Loucy (cell line): ENCODE measurements at regions not wholly inside any gene's neighbourhood (a gene's known extent, or its start where the extent isn't known, plus 50 kb on each side); places are given as distances from the start of the nearest gene placed in this dataset.

ENCODE experiments used
- H2AFZ ChIP-seq: fragments of 200-600 bp; sonication (generic); 2 replicates; pipeline ENCODE4 v1.6.0; 2016; ENCODE audit warnings: antibody characterized with exemption, mild to moderate bottlenecking, low read length, moderate library complexity
- H3F3A ChIP-seq: fragments of 200-600 bp; 2 replicates; pipeline ENCODE4 v1.6.0; 2016; ENCODE audit warnings: antibody characterized with exemption, low read depth, mild to moderate bottlenecking
- H3K27me3 ChIP-seq: fragments of 200-600 bp; sonication (generic); 2 replicates; pipeline ENCODE4 v1.6.1; 2014; ENCODE audit warnings: low read length, mild to moderate bottlenecking; ENCODE audit not compliant: insufficient read depth, poor library complexity, severe bottlenecking
- H3K36me3 ChIP-seq: fragments of 200-600 bp; sonication (generic); 2 replicates; pipeline ENCODE4 v1.6.1; 2016; ENCODE audit warnings: low read length; ENCODE audit not compliant: insufficient read depth
- H3K4me1 ChIP-seq: fragments of 200-600 bp; sonication (generic); 2 replicates; pipeline ENCODE4 v1.5.1; 2014; ENCODE audit warnings: low read length, mild to moderate bottlenecking; ENCODE audit not compliant: insufficient read depth, poor library complexity, severe bottlenecking
- H3K4me2 ChIP-seq: fragments of 200-600 bp; sonication (generic); 2 replicates; pipeline ENCODE4 v1.6.0; 2014; ENCODE audit warnings: antibody characterized with exemption, low read length, low read depth, mild to moderate bottlenecking; ENCODE audit not compliant: poor library complexity, severe bottlenecking
- H3K4me3 ChIP-seq: fragments of 200-600 bp; sonication (generic); 2 replicates; pipeline ENCODE4 v1.5.1; 2014; ENCODE audit warnings: low read length, mild to moderate bottlenecking, mixed read lengths; ENCODE audit not compliant: poor library complexity, severe bottlenecking
- H3K79me2 ChIP-seq: fragments of 200-600 bp; sonication (generic); 2 replicates; pipeline ENCODE4 v1.6.1; 2014; ENCODE audit warnings: low read length; ENCODE audit not compliant: insufficient read depth
- H3K9ac ChIP-seq: fragments of 200-600 bp; sonication (generic); 2 replicates; pipeline ENCODE4 v1.6.0; 2014; ENCODE audit warnings: mild to moderate bottlenecking, low read depth, low read length, moderate library complexity; ENCODE audit not compliant: poor library complexity, severe bottlenecking
- H3K9me2 ChIP-seq: fragments of 200-600 bp; sonication (generic); replicated peaks from 2 replicates; pipeline ENCODE4 v1.6.1; 2016; ENCODE audit warnings: low read depth, low read length, mixed read lengths
- H3K9me3 ChIP-seq: fragments of 200-600 bp; sonication (generic); 2 replicates; pipeline ENCODE4 v1.6.1; 2014; ENCODE audit warnings: mild to moderate bottlenecking, antibody characterized with exemption, low read length, low read depth; ENCODE audit not compliant: insufficient read depth
- H4K20me1 ChIP-seq: fragments of 200-600 bp; sonication (generic); 2 replicates; pipeline ENCODE4 v1.6.0; 2014; ENCODE audit warnings: antibody characterized with exemption, low read length, mild to moderate bottlenecking; ENCODE audit not compliant: insufficient read depth, poor library complexity, severe bottlenecking
- EZH2phosphoT487 ChIP-seq: fragments of 200-600 bp; IDR thresholded peaks from 2 replicates; pipeline ENCODE4 v1.6.1; 2018; ENCODE audit warnings: antibody characterized with exemption, mild to moderate bottlenecking, moderate library complexity, borderline replicate concordance
- TF ChIP-seq, protein P1 (sequence below): fragments of 200-600 bp; sonication (generic); conservative IDR thresholded peaks from 2 replicates; pipeline ENCODE4 v1.5.1; 2014; ENCODE audit warnings: mild to moderate bottlenecking, antibody characterized with exemption, low read length

- no peak for TF ChIP-seq EZH2phosphoT487
- TF ChIP-seq, protein P1, sequence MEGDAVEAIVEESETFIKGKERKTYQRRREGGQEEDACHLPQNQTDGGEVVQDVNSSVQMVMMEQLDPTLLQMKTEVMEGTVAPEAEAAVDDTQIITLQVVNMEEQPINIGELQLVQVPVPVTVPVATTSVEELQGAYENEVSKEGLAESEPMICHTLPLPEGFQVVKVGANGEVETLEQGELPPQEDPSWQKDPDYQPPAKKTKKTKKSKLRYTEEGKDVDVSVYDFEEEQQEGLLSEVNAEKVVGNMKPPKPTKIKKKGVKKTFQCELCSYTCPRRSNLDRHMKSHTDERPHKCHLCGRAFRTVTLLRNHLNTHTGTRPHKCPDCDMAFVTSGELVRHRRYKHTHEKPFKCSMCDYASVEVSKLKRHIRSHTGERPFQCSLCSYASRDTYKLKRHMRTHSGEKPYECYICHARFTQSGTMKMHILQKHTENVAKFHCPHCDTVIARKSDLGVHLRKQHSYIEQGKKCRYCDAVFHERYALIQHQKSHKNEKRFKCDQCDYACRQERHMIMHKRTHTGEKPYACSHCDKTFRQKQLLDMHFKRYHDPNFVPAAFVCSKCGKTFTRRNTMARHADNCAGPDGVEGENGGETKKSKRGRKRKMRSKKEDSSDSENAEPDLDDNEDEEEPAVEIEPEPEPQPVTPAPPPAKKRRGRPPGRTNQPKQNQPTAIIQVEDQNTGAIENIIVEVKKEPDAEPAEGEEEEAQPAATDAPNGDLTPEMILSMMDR = no peak
- no peaks in the 10 kb centered on the region for H3F3A ChIP-seq
- H3K79me2 ChIP-seq = no peaks in the 10 kb centered on the region
- H3K36me3 ChIP-seq = no peaks in the 10 kb centered on the region
- no peaks in the 10 kb centered on the region for H4K20me1 ChIP-seq
- no peak overlapping the region for H3K4me2 ChIP-seq
- no peaks in the 10 kb centered on the region for H3K9me2 ChIP-seq
- no peaks in the 10 kb centered on the region for H3K27me3 ChIP-seq
- no peak overlapping the region for H3K4me3 ChIP-seq
- no peaks in the 10 kb centered on the region for H3K9me3 ChIP-seq
- no peak overlapping the region for H2AFZ ChIP-seq
- no peak overlapping the region for H3K9ac ChIP-seq
- H3K4me1 ChIP-seq = no peaks in the 10 kb centered on the region
These were observed 679.5 kb upstream of the IGFBP7 start for GRCh38 chr4:57789666-57790065.

- no peaks in the 10 kb centered on the region for H3K4me1 ChIP-seq
- TF ChIP-seq, protein P1 = no peak
- no peak for TF ChIP-seq EZH2phosphoT487
- no peak overlapping the region for H3K4me3 ChIP-seq
- no peak overlapping the region for H3K9ac ChIP-seq
- no peak overlapping the region for H2AFZ ChIP-seq
- H4K20me1 ChIP-seq = no peaks in the 10 kb centered on the region
- H3F3A ChIP-seq = no peaks in the 10 kb centered on the region
- H3K9me3 ChIP-seq = no peaks in the 10 kb centered on the region
- H3K9me2 ChIP-seq = no peaks in the 10 kb centered on the region
- no peak overlapping the region for H3K4me2 ChIP-seq
- no peaks in the 10 kb centered on the region for H3K36me3 ChIP-seq
- H3K79me2 ChIP-seq = no peaks in the 10 kb centered on the region
- no peaks in the 10 kb centered on the region for H3K27me3 ChIP-seq
These were observed 667.7 kb upstream of the IGFBP7 start for GRCh38 chr4:57777876-57778275.

GRCh38 chr4:57774681-57775080 lies 664.5 kb upstream of the IGFBP7 start:
- H3K4me2 ChIP-seq = no peak overlapping the region
- H3K36me3 ChIP-seq = no peaks in the 10 kb centered on the region
- H3K4me3 ChIP-seq = no peak overlapping the region
- no peaks in the 10 kb centered on the region for H3K79me2 ChIP-seq
- no peaks in the 10 kb centered on the region for H3K9me3 ChIP-seq
- H3K9ac ChIP-seq = no peak overlapping the region
- H3F3A ChIP-seq = no peaks in the 10 kb centered on the region
- TF ChIP-seq EZH2phosphoT487 = no peak
- TF ChIP-seq, protein P1 = no peak
- no peak overlapping the region for H2AFZ ChIP-seq
- H4K20me1 ChIP-seq = no peaks in the 10 kb centered on the region
- no peaks in the 10 kb centered on the region for H3K9me2 ChIP-seq
- no peaks in the 10 kb centered on the region for H3K4me1 ChIP-seq
- no peaks in the 10 kb centered on the region for H3K27me3 ChIP-seq
